ENCODE measurements at regions not wholly inside any gene's neighbourhood (a gene's known extent, or its start where the extent isn't known, plus 50 kb on each side); places are given as distances from the start of the nearest gene placed in this dataset.

DNA sequence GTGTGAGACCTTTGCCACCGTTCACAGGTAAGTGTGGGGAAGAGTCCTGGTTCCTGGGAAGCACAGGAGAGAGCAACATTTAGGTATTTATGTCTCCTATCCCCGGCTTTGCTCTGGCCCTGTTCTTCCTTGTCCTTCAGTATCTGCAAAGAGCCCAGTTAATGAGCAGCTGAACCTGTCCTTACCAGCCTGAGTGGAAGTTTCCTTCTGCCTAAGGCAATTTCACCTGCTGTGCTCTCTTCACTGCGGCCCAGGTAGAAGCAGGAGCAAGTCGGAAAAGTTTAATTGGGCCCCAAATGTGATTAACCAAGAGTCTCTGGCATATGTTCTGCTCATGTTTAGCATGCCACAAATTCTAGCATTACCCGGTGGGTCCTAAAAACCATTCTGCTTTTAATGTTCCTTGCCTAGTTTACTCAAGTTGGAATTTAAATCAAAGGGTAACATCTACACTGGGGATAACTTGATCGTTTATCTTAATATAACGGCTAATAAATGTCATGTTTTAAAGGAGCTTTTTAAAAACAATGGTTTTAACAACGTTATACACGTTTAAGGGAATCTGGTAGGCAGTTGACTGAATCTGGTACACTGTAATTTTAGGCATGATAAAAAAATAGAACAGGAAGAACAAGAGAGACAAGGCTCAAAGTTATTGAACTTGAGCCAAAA, 817.1 kb downstream of the TYW1 start:
- TF ChIP-seq, protein P1, sequence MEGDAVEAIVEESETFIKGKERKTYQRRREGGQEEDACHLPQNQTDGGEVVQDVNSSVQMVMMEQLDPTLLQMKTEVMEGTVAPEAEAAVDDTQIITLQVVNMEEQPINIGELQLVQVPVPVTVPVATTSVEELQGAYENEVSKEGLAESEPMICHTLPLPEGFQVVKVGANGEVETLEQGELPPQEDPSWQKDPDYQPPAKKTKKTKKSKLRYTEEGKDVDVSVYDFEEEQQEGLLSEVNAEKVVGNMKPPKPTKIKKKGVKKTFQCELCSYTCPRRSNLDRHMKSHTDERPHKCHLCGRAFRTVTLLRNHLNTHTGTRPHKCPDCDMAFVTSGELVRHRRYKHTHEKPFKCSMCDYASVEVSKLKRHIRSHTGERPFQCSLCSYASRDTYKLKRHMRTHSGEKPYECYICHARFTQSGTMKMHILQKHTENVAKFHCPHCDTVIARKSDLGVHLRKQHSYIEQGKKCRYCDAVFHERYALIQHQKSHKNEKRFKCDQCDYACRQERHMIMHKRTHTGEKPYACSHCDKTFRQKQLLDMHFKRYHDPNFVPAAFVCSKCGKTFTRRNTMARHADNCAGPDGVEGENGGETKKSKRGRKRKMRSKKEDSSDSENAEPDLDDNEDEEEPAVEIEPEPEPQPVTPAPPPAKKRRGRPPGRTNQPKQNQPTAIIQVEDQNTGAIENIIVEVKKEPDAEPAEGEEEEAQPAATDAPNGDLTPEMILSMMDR (IDR thresholded peaks at IDR 0.05; ENCODE audit: insufficient read depth, low read length, poor library complexity, severe bottlenecking): no peak
- Histone ChIP-seq H3K4me3 (ENCODE audit: low read depth, low read length) (no peak overlapping the region), H3K27me3 (ENCODE audit: control insufficient read depth, insufficient read depth, low read length) (no peaks in the 10 kb centered on the region), H3K36me3 (ENCODE audit: control insufficient read depth, insufficient read depth, low read length) (no peaks in the 10 kb centered on the region)
- no peak for DNase-seq (ENCODE audit: low read depth)

DNA sequence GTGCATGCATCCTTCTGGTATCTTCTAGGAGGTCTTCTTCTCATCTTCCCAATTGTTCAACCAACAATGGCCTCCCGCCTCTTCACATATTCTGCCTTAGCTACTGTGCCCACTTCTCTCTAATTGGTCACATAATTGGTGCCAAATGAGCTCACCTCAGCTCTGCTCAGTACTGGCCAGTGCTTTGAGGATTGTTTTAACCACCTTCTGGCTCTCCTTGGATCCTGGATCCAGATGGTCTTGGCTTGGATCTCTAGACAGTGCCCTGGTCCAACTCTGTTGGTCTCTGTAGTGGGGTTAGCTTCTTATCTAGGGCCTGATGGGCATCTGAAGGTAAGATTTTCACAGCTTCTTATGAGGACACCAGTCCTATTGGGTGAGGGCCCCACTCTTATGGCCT, 820.8 kb downstream of the TYW1 start:
- no peak overlapping the region for H3K4me3 ChIP-seq (ENCODE audit: low read depth, low read length)
- no peaks in the 10 kb centered on the region for H3K27me3 ChIP-seq (ENCODE audit: control insufficient read depth, insufficient read depth, low read length)
- no peak for DNase-seq (ENCODE audit: low read depth)
- TF ChIP-seq, protein P1 (IDR thresholded peaks at IDR 0.05; ENCODE audit: insufficient read depth, low read length, poor library complexity, severe bottlenecking): no peak
- H3K36me3 ChIP-seq (ENCODE audit: control insufficient read depth, insufficient read depth, low read length): no peaks in the 10 kb centered on the region

DNA sequence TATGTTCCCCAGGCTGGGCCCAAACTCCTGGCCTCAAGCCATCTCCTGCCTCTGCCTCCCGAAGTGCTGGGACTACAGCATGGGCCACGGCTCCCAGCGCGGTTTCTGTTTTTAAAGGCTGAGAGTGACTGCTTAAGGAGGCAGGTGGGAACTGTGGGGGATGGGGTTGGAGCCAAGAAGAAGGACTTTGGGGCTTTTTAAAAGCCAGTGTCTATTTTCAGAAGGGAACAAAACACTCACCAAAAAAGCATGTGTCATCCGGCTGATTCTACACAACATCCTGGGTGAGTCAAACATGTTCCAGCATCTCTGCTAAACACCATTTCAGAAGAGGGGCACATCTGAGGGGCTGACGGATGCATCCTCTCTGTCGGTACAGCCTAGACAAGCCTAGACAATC, 824.5 kb downstream of the TYW1 start:
- Histone ChIP-seq H3K27me3 (ENCODE audit: control insufficient read depth, insufficient read depth, low read length) (no peaks in the 10 kb centered on the region), H3K4me3 (ENCODE audit: low read depth, low read length) (no peak overlapping the region), H3K36me3 (ENCODE audit: control insufficient read depth, insufficient read depth, low read length) (no peaks in the 10 kb centered on the region)
- TF ChIP-seq, protein P1 (IDR thresholded peaks at IDR 0.05; ENCODE audit: insufficient read depth, low read length, poor library complexity, severe bottlenecking): no peak
- DNase-seq (ENCODE audit: low read depth): no peak

DNA sequence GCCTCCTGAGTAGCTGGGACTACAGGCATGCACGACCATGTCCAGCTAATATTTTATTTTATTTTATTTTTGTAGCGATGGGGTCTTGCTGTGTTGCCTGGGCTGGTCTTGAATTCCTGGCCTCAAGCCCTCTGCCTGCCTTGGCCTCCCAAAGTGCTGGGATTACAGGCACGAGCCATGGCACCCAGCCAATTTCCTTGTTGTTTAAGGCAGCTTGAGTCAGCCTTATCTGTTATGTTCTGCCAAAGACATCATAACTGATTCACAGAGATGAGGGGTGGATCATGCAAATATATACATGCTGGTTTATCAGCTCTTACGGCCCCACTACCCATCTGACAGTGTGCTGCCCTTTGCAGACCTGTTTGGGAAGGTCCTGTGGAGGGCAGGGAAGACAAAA, 826.7 kb downstream of the TYW1 start:
- Histone ChIP-seq H3K27me3 (ENCODE audit: control insufficient read depth, insufficient read depth, low read length) (no peaks in the 10 kb centered on the region), H3K36me3 (ENCODE audit: control insufficient read depth, insufficient read depth, low read length) (no peaks in the 10 kb centered on the region), H3K4me3 (ENCODE audit: low read depth, low read length) (no peak overlapping the region)
- DNase-seq (ENCODE audit: low read depth): no peak
- TF ChIP-seq, protein P1 (IDR thresholded peaks at IDR 0.05; ENCODE audit: insufficient read depth, low read length, poor library complexity, severe bottlenecking): no peak

DNA sequence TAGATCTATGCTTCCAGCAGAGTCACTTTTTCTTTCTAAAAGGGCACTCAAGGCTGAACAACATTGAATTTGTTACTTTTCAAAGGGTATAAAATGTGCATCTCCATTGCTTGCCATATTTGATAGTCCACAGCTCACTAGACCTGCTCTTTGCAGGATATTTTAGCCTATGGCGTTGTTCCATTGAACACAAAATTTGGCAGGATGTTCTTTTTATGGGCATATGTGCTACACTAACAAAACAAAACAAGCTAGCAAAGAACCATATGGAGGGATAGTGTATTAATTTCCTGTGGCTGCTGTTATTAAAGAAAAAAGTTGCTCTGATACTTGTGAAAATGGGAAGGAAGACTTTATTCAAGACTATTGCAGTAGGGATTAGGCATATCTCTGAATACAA, 828.7 kb downstream of the TYW1 start:
- no peaks in the 10 kb centered on the region for H3K27me3 ChIP-seq (ENCODE audit: control insufficient read depth, insufficient read depth, low read length)
- TF ChIP-seq, protein P1 (IDR thresholded peaks at IDR 0.05; ENCODE audit: insufficient read depth, low read length, poor library complexity, severe bottlenecking): no peak
- DNase-seq (ENCODE audit: low read depth): no peak
- no peak overlapping the region for H3K4me3 ChIP-seq (ENCODE audit: low read depth, low read length)
- H3K36me3 ChIP-seq (ENCODE audit: control insufficient read depth, insufficient read depth, low read length): no peaks in the 10 kb centered on the region

DNA sequence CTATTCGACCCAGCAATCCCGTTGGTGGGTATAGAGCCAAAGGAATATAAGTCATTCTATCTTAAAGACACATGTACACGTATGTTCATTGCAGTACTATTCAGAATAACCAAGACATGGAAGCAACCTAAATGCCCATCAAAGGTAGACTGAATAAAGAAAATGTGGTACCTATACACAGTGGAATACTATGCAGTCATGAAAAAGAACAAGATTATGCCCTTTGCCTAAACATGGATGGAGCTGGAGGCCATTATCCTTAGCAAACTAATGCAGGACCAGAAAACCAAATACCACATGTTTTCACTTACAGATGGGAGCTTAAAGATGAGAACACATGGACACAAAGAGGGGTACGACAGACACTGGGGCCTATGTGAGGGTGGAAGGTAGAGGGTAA, 845.3 kb downstream of the TYW1 start:
- TF ChIP-seq, protein P1 (IDR thresholded peaks at IDR 0.05; ENCODE audit: insufficient read depth, low read length, poor library complexity, severe bottlenecking): no peak
- DNase-seq (ENCODE audit: low read depth): no peak
- H3K36me3 ChIP-seq (ENCODE audit: control insufficient read depth, insufficient read depth, low read length): no peaks in the 10 kb centered on the region
- H3K4me3 ChIP-seq (ENCODE audit: low read depth, low read length): no peak overlapping the region
- no peaks in the 10 kb centered on the region for H3K27me3 ChIP-seq (ENCODE audit: control insufficient read depth, insufficient read depth, low read length)
